ENCODE measurements at regions not wholly inside any gene's neighbourhood (a gene's known extent, or its start where the extent isn't known, plus 50 kb on each side); places are given as distances from the start of the nearest gene placed in this dataset.

- no peak overlapping the region for H3K4me3 ChIP-seq (ENCODE audit: low read depth, low read length)
- TF ChIP-seq CTCF (IDR thresholded peaks at IDR 0.05; ENCODE audit: insufficient read depth, low read length, missing control alignments), result no peak
- POLR2A ChIA-PET, result no interaction called here
- CTCF ChIA-PET, result interaction anchor here (2.0 kb wide), 1 partner anchor 10 kb away, joined by 6 read pairs; no protein-coding TSS in a partner anchor
- no peak for DNase-seq (ENCODE audit: low read depth, low spot score)
Observed at GRCh38 chr15:69954666-69955065, 143.1 kb downstream of the TLE3 start.

- TF ChIP-seq CTCF (IDR thresholded peaks at IDR 0.05; ENCODE audit: insufficient read depth, low read length, missing control alignments), result no peak
- no peak for DNase-seq (ENCODE audit: low read depth, low spot score)
- ChIA-PET CTCF (no interaction called here), POLR2A (no interaction called here)
- H3K4me3 ChIP-seq (ENCODE audit: low read depth, low read length), result no peak overlapping the region
Observed at GRCh38 chr15:69955240-69955894, 142.3 kb downstream of the TLE3 start.

- POLR2A ChIA-PET, result no interaction called here
- no peak for DNase-seq (ENCODE audit: low read depth, low spot score)
- CTCF ChIA-PET, result no interaction called here
- no peak overlapping the region for H3K4me3 ChIP-seq (ENCODE audit: low read depth, low read length)
- no peak for TF ChIP-seq CTCF (IDR thresholded peaks at IDR 0.05; ENCODE audit: insufficient read depth, low read length, missing control alignments)
Observed at GRCh38 chr15:69956417-69956816, 141.3 kb downstream of the TLE3 start.

GRCh38 chr15:69957175-69957574, 140.5 kb downstream of the TLE3 start:
- ChIA-PET POLR2A (no interaction called here), CTCF (interaction anchor here (1.0 kb wide), 1 partner anchor 228 kb away, joined by 3 read pairs; no protein-coding TSS in a partner anchor)
- no peak for DNase-seq (ENCODE audit: low read depth, low spot score)
- H3K4me3 ChIP-seq (ENCODE audit: low read depth, low read length), result no peak overlapping the region
- TF ChIP-seq CTCF (IDR thresholded peaks at IDR 0.05; ENCODE audit: insufficient read depth, low read length, missing control alignments), result no peak

- no peak for TF ChIP-seq CTCF (IDR thresholded peaks at IDR 0.05; ENCODE audit: insufficient read depth, low read length, missing control alignments)
- POLR2A ChIA-PET, result no interaction called here
- CTCF ChIA-PET, result no interaction called here
- no peak overlapping the region for H3K4me3 ChIP-seq (ENCODE audit: low read depth, low read length)
- DNase-seq (ENCODE audit: low read depth, low spot score), result no peak
Observed at GRCh38 chr15:69958496-69959084, 139.1 kb downstream of the TLE3 start.

GRCh38 chr15:69962561-69962960, 135.2 kb downstream of the TLE3 start:
- ChIA-PET CTCF (no interaction called here), POLR2A (no interaction called here)
- no peak for TF ChIP-seq CTCF (IDR thresholded peaks at IDR 0.05; ENCODE audit: insufficient read depth, low read length, missing control alignments)
- DNase-seq (ENCODE audit: low read depth, low spot score), result no peak
- H3K4me3 ChIP-seq (ENCODE audit: low read depth, low read length), result no peak overlapping the region
